ENCODE measurements at regions not wholly inside any gene's neighbourhood (a gene's known extent, or its start where the extent isn't known, plus 50 kb on each side); places are given as distances from the start of the nearest gene placed in this dataset.

- no peak overlapping the region for H3K4me3 ChIP-seq (ENCODE audit: low read depth, low read length)
- TF ChIP-seq CTCF (IDR thresholded peaks at IDR 0.05; ENCODE audit: insufficient read depth, low read depth, low read length) = no peak
- H3K36me3 ChIP-seq (ENCODE audit: control insufficient read depth, insufficient read depth, low read length) = no peaks in the 10 kb centered on the region
- DNase-seq (ENCODE audit: low read depth) = no peak
- POLR2A ChIA-PET = no interaction called here
- no peaks in the 10 kb centered on the region for H3K27me3 ChIP-seq (ENCODE audit: control insufficient read depth, insufficient read depth, low read length)
- CTCF ChIA-PET = no interaction called here
These were observed 177.3 kb downstream of the PRL start for GRCh38 chr6:22119500-22119899.

GRCh38 chr6:22124756-22125155 is 172.1 kb downstream of the PRL start:
- ChIA-PET CTCF (no interaction called here), POLR2A (no interaction called here)
- no peak for TF ChIP-seq CTCF (IDR thresholded peaks at IDR 0.05; ENCODE audit: insufficient read depth, low read depth, low read length)
- Histone ChIP-seq H3K27me3 (ENCODE audit: control insufficient read depth, insufficient read depth, low read length) (no peaks in the 10 kb centered on the region), H3K36me3 (ENCODE audit: control insufficient read depth, insufficient read depth, low read length) (no peaks in the 10 kb centered on the region), H3K4me3 (ENCODE audit: low read depth, low read length) (no peak overlapping the region)
- DNase-seq (ENCODE audit: low read depth) = no peak

- CTCF ChIA-PET = no interaction called here
- no peak for TF ChIP-seq CTCF (IDR thresholded peaks at IDR 0.05; ENCODE audit: insufficient read depth, low read depth, low read length)
- no peaks in the 10 kb centered on the region for H3K27me3 ChIP-seq (ENCODE audit: control insufficient read depth, insufficient read depth, low read length)
- H3K36me3 ChIP-seq (ENCODE audit: control insufficient read depth, insufficient read depth, low read length) = no peaks in the 10 kb centered on the region
- H3K4me3 ChIP-seq (ENCODE audit: low read depth, low read length) = no peak overlapping the region
- DNase-seq (ENCODE audit: low read depth) = no peak
- POLR2A ChIA-PET = no interaction called here
These were observed 169.9 kb downstream of the PRL start for GRCh38 chr6:22126910-22127309.

- no peak for DNase-seq (ENCODE audit: low read depth)
- POLR2A ChIA-PET = no interaction called here
These were observed 167.1 kb downstream of the PRL start for GRCh38 chr6:22129751-22130150.

GRCh38 chr6:22132656-22133055 is 164.2 kb downstream of the PRL start:
- TF ChIP-seq CTCF (IDR thresholded peaks at IDR 0.05; ENCODE audit: insufficient read depth, low read depth, low read length) = no peak
- no peaks in the 10 kb centered on the region for H3K27me3 ChIP-seq (ENCODE audit: control insufficient read depth, insufficient read depth, low read length)
- H3K36me3 ChIP-seq (ENCODE audit: control insufficient read depth, insufficient read depth, low read length) = no peaks in the 10 kb centered on the region
- ChIA-PET POLR2A (no interaction called here), CTCF (no interaction called here)
- DNase-seq (ENCODE audit: low read depth) = no peak
- no peak overlapping the region for H3K4me3 ChIP-seq (ENCODE audit: low read depth, low read length)

More at GRCh38 chr6:22129751-22130150, 167.1 kb downstream of the PRL start:
- Histone ChIP-seq H3K36me3 (ENCODE audit: control insufficient read depth, insufficient read depth, low read length) (no peaks in the 10 kb centered on the region), H3K27me3 (ENCODE audit: control insufficient read depth, insufficient read depth, low read length) (no peaks in the 10 kb centered on the region), H3K4me3 (ENCODE audit: low read depth, low read length) (no peak overlapping the region)
- no peak for TF ChIP-seq CTCF (IDR thresholded peaks at IDR 0.05; ENCODE audit: insufficient read depth, low read depth, low read length)
- CTCF ChIA-PET = no interaction called here
